Amniotic stem cell (primary cell): ENCODE measurements at regions not wholly inside any gene's neighbourhood (a gene's known extent, or its start where the extent isn't known, plus 50 kb on each side); places are given as distances from the start of the nearest gene placed in this dataset.
"Not testable (repeated sequence)": the region's sequence is repeated elsewhere in the genome, so short reads cannot be mapped to it uniquely, and the experiment has no call there.

Experiments
- DNase-seq: peaks from one replicate; lab custom pipeline; 2025; lab: John Stamatoyannopoulos, UW

DNA sequence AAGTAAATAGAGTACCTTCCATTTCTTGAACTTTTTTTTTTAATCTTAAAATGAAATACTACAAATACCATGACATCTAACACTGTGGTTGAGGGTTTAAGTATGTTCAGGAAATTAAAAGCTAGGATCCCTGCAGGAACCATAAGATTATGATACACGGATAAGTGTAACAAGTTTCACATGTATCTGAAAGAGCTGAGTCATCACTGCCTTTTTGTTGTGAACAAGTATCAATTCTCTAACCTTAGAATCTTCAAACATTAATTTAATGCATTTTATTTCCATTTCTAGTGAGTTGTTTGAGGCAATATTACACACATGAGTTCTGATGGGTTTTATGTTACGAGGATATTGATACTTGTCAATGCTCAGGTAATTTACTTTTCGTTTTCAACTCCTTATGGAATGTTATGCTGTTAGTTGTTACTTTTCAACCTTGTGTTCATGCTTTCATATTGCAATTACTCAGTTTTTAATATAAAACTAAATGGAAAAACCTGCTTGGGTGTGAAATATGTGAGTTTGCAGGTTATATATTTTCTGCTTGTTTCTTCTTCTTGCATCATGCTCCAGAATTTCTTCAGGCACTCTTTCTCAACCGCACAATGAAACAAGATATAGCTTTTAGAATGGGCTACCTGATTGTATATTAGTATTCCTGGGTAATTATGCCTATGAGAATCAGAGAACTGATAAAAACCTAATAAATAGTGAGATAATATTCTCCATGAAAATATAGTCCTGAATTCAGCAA lies 361.3 kb upstream of the MTNR1B start:
- no peak for DNase-seq

DNA sequence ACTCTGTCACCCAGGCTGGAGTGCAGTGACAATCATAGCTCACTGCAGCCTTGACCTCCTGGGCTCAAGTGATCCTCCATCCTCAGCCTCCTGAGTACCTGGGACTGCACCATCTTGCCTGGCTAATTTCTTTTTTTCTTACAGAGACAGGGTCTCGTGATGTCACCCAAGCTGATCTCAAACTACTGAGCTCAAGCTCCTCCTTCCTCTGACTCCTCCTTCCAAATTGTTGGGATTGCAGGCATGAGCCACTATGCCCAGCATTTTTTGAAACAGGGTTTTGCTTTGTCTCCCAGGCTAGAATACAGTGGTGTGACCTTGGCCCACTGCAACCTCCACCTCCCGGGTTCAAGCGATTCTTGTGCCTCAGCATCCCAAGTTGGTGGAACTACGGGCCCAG lies 358.3 kb upstream of the MTNR1B start:
- DNase-seq: no peak

DNA sequence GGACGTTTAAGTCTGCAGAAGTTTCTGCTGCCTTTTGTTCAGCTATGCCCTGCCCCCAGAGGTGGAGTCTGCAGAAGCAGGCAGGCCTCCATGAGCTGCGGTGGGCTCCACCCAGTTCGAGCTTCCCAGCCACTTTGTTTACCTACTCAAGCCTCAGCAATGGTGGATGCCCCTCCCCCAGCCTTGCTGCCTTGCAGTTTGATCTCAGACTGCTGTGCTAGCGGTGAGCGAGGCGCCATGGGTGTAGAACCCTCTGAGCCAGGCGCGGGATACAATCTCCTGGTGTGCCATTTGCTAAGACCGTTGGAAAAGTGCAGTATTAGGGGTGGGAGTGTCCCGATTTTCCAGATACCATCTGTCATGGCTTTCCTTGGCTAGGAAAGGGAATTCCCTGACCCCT lies 351.4 kb upstream of the MTNR1B start:
- not testable (repeated sequence) for DNase-seq

DNA sequence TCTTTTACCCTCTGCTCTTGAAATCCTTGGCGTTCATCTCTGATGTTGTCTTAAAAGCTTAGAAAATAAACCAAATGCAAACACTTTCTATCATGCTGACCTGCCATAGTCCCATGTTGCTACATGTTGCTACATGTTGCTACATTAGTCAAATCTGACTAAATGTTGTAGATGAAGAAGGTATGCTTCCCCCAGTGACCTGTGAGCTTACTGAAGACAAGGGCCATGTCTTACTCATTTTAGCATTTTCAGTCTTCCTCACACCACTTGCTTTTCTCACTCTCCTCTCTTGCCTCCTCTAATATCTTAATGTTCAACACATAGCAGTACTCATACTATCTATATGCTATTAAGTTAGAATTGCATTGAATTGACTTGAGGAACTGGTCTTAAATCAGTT lies 346.4 kb upstream of the MTNR1B start:
- no peak for DNase-seq

DNA sequence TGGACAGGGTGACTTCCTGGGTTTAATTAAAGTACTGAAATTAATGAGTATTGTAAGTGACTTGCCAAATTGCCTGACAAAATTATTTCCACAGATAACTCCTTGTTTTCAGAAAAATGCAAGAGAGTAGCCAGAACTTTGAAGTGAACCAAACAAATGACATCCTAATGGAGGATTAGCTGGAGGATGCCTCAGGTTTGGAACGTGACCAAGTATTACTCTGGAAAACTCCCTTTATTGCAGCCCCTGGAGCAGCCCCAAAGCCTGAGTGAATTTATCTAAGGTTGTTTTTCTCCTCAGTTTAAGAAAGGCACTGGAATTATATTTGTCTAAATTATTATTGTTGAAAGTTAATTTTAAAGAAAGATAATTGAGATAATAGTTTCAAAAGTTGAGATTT lies 343.6 kb upstream of the MTNR1B start:
- DNase-seq: no peak

DNA sequence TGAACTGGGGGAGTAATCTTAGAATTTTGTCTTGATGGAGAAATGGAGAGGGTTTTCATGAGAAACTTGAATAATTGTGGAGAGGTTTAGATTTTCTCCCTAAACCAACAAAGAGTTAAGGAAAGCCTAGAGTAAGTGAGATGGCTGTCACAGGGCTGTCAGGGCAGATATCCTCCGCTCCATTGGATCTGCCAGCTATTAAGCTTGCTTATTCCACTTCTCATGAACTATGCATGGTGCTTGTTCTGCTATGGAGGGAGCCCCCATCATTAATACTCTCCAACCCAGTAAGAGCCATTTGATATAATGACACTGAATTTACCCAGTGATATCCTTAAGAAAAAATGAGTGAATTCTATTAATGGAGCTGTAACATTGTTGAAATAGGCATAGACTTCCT lies 342.8 kb upstream of the MTNR1B start:
- DNase-seq: no peak

DNA sequence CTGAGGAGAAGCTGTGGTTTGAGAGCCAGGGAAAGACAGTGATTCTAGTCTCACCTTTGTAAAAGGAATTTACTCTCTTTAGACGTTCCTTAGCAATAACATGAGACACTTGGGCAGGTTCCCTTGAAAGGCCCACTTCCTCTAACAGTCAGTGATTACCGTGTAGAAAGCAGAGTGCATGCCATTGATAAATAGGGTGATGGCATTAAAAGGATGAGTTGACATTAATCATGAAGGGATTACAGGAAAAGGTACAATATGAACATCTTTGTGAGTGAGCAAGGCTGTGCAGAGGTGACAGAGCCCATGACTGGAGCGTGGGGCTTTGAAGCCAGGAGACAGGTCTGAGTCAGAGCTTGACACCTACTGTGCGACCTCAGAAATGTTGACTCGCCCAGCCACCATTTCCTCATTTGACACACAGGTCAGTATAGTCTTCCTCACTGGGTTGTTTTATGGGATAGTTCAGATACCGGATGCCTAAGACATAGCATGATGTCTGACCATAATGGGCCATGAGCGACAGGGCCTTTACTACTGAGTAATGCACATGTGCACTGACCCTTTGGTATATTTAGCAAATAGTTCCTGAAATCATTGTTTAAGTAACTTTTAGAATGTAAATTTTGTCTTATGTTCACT lies 341.7 kb upstream of the MTNR1B start:
- DNase-seq: no peak

DNA sequence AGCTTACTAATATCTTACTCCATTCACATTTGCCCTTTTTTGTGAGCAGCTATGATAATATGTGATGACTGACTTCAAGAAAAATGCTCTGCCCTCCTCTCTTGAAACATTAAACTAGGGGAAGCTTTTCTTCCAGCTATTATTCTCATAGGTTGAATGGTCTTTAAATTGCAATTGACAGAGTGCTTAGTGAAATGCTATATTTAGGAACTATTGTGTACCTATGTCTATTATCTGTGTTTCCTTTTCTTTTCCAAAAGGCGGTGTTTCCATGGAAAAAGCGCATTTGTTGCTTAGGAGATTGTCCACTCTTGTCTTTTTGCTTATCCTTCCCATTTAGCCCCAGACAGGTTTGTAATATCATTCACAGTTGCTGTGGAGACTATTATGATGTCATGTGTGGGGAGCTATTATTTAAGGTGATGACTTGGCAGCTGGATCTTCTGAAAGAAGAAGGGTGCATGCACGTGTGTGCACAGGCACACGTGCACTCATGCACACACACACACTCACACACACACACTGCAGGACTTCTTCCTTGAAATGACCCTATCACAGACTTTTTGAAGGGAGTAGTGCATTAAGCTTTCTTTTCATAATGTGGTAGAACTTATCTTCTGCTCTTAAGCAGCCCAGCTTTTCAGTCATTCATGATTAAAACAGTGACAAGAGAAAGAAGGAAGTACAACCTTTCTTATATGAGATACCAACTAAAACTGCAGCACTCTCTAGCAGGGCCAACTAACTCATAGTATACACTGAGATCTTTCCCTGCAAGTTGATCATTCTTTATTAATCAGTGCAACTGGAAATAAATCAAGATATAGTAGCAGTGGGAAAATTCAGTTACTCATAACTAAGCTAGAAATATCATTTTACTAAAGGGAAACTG lies 340.8 kb upstream of the MTNR1B start:
- DNase-seq: no peak

DNA sequence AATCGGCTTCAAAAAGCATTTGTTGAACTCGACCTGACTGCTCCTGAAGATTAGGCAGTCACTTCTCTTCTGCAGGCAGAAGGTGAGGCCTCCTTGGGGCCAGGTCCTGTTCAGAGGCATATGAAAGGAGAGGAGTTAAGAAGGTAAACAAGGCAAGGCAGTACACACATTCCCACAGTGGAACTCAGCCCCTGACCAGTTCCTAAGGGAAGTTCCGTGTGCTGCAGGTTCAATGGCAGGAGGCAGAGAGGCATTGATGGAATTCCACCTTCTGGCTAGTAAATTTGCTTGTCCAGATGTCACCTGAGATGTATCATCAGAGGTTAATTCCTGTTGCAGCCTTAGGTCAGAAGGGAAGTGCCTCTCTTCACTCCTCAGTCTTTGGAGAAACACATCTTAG lies 337.0 kb upstream of the MTNR1B start:
- no peak for DNase-seq

DNA sequence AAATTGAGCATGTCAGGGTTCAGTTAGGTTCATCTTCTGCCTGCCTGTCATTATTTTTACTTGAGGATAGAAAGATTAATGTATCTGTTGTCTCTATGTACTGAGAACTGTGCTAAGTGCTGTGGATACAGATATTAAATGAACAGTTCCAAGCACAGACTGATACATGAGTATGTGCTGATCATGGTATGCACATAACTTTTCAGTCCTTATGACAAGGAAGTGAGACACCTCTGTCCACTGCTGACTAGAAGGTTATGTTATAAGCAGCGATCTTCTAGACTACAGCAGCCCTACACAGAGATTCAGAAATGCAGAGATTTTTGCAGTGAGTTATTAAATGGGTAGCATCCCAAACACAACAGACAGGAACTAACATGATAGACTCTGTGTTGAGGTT lies 335.6 kb upstream of the MTNR1B start:
- DNase-seq: no peak

DNA sequence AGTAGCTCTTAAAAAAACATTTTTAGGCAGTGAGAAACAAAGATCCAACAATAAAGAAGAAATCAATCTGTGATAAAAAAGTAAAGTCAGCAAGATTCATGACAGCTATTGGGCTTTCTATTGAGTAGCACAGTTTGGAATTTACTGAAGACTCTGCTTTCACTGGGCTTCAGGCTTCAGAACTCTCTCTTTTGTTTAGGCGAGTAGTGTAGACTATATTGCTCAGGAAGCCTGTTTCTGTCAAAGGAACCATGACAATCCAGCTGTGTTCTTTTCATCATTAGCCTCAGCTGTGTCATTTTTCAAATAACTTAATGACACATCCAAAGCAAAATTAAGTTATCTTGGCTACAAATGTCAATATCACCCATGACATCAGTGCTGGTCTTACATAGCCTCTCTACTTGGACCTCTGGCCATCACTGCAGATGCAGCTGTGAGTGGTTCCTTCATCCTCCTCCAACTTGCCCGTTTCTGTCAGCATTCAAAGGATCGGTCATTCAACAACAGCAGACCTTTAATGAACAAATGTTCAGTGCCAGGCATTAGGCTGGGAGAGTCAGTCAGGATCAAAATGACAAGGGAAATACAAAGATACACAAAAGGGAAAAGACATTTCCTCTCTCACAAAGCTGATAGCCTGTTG lies 332.8 kb upstream of the MTNR1B start:
- no peak for DNase-seq

DNA sequence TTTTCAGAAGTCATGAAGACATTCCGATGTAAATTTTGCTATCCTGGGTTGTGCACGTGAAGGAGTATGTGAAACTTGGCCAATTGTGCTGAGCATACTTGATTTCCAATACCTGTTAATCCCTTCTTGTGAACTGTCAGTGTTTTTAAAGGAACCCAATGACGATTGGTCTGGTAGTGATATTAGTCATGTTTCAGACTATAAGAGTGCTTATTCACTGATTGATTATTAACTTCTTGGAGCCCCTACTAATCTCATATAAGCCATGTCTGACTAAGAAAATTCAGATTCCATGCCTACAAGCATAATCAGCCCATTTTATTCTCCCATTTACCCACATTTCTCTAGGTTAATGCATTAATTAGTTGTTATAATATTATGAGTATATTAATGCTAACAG lies 330.8 kb upstream of the MTNR1B start:
- DNase-seq: no peak

DNA sequence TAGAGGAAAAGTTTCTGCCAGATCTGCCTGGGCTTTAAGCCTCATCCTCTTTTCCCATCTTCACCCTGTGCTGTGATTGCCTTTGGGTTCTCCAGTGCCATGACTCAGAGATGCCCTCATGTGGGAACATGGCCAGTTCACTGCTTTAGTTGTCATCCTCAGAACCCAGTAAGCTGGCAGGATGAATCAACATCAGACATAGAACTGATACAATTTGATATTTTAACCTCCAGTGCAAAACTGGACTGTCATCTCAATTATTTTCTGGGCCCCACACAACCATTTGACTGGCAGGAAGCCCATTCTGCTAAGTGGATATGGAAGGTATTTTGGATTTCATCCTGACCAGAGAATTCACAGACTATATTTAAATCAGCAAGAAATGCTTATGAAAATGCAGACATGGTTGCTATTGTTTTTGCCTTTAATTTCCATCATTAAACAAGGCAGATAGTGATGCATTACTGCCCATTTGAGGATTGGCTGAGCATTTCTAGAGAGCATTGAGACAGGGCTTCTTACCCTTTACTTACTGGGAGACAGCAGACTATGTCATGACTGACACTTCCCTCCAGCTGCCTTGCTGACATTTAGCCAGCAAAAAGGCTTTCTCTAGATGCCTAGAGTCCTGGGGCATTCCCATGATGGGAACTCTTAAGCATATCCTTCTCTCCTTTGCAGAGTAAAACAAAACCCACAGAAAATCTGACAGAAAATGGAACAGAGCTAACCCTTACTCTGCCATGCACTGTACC lies 327.1 kb upstream of the MTNR1B start:
- no peak for DNase-seq

DNA sequence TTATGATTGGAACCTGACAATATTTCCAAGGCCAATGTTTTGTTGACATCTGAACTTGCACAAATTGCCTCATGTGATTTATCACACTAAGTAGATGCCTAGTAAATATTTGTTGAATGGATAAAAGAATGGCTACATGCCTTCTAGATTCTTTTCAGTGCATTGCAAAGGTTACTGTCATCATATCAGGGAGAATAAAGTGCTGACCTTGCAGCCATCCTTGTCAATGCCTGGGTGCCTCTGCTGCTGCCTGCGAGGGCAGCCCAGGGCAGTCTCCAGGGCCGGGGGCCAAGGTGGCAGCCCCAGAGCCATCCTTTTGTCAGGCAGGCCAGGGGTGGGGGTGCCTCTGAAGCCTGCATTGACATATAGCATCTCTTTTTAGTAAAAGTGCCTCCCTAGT lies 325.6 kb upstream of the MTNR1B start:
- no peak for DNase-seq

DNA sequence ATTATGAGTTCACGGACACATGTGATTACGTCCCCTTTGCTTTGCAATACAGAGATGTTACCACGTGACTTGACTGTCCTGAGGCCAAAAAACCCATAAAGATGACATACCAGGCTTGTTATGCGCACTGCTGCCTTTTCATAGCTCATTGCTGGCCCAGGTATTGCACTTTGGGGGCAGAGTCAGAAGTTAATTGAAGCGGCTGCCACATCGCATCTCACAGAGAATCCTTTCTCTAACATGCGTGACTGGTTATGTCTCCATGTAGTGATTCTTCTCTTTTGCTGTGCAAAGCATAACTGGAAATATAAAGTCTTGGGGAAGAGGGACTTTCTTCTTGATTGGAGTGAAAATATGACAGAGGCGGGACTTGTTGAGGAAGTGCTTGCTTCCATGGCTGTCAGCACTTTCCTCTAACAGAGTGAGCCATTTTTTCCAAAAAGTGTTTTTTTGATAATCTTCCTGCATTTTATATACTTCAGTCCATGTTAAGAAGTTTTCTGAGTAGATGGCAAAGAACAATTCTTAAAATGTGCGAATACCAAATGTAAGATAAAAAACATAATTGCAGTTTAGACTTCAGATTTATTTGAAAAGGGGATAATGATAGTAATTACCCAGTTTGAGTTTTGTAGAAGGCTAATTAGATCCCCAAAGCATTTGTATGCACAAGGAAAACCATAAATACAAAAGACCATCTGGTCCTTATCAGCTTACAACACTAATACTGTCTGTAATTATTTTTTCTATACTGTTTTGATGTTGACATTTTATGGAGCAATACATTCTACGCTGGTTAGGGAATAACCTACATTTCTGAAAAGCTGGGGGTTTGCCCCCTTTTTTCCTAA lies 324.6 kb upstream of the MTNR1B start:
- no peak for DNase-seq

DNA sequence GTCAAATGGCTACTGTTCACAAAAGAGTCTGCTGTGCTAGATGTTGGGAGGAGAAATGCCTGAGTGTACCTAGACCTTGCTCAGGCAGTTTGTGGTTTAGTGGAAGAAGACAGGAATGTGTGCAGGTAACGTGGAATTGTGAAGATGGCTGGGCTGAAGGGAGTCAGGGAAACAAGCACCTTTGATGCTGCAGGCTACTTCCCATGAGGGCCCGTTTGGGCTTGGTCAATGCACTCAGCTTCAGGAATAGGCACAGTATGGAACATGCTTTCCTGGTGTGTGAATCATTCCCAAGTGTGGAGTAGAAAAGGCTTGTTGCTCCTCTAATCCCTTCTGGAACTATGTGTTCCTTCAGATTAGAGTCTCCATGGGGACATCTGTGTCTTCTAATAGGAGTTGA lies 318.3 kb upstream of the MTNR1B start:
- DNase-seq: no peak

DNA sequence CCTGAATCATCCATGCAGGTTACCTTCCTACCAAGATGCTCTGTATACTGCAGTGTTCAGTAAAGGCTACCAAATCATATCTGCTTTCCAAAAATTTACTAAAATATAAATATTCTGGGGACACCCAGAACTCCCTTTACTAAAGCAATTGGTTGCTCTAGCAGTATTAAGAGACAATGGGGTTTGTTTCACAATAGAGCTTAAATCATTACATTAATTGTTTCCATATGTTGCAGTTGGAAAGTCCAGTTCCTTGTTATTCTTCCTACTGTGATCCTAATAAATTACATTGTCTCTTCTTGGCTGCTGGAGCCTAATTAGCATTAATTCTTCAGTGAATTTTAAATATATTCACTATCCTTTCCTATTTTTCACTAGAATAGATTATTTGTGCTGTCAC lies 316.0 kb upstream of the MTNR1B start:
- no peak for DNase-seq

DNA sequence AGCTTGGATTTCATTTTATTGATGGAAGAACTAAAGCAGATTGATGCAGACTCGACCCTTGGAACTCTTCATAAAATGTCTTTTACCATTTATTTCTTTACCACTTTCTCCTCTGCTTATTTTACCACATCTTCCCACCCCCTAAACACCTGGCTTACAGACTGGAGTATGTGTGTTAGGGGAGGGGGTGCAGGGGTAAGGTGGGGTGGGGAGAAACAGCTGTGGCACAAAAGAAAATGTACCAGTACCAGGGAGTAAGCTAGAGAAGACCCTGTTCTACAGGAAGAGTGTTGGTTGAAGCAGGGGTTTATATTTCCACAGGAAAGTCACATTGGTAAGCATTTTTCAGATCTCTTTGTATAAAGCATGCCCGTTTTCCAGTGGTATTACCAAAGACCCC lies 312.7 kb upstream of the MTNR1B start:
- no peak for DNase-seq

DNA sequence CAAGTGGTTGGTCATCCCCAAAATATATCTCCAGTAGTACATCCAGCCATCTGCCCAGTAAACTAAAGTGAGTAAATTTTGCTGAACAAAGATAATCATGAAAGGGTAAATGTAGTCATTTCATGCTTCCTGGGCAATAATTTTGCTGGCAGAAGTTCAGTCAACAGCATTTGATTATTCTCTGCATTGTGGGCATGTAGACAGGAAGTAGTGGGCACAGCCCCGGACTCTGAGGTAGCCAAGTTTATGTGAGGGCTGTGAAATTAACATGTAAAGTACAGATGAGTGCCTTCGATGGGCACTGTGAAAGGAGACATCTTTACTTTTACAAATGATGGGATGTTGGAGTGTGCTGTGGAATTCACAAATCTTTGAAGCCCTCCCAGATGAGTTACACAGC lies 312.2 kb upstream of the MTNR1B start:
- no peak for DNase-seq

DNA sequence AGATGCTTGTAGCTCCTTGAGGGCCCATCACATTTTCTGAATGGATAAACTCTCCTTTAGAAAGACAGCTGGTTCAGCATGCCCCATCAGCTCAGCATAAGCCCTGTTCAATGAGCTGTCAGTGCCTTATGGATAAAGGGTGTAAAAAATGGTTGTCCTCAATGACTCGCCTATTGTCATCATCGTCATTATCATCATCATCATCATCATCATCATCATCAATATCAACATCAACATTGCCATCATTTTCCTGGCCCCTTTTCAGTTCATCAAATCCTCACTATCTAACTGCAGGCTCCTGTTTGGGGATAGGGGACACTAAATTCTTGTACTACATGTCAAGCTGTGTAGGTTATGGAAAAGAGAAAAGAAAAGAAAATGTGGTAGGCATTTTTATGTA lies 310.7 kb upstream of the MTNR1B start:
- no peak for DNase-seq

DNA sequence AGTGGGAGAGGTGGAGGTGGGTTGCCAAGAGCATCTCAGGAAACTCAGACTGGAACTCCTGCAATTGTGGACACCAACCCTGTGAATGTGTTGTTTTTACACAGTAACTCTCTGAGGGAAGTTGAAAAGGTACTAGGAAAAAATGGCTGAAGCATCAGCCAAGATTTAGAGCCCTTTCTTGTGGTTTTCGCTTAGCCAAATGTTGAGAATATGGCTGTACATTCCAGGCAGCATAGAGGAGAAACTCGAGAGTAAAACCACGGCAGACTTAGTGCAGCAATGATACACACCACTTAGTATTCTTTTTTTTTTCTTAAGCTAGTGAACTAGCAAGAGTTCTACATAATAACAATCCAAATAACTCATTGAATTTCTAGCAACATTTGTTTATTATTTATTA lies 309.7 kb upstream of the MTNR1B start:
- no peak for DNase-seq
